ENCODE measurements at regions not wholly inside any gene's neighbourhood (a gene's known extent, or its start where the extent isn't known, plus 50 kb on each side); places are given as distances from the start of the nearest gene placed in this dataset.

DNA sequence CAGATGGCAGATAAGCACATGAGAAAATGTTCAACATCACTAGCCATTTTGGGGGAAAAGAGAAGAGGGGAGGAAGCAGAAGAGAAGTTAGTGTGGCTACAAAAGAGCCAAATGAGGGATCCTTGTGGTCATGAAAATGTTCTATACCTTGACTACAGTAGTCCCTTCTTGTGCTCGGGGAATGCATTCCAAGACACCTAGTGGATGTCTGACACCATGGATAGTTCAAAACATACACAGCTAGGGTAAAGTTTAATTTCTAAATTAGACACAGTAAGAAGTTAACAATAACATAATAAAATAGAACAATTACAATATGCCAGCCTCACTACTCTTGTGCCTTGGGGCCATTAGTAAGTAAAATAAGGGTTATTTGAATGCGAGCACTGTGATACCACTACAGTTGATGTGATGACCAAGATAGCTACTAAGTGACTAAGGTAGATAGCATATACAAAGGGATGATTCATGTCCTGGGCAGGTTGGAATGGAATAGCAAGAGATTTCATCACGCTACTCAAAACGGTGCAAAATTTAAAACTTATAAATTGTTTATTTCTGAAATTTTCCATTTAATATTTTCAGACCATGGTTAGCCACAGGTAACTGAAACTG lies 344.1 kb downstream of the NR2F1-AS1 start:
- TF ChIP-seq, protein P1, sequence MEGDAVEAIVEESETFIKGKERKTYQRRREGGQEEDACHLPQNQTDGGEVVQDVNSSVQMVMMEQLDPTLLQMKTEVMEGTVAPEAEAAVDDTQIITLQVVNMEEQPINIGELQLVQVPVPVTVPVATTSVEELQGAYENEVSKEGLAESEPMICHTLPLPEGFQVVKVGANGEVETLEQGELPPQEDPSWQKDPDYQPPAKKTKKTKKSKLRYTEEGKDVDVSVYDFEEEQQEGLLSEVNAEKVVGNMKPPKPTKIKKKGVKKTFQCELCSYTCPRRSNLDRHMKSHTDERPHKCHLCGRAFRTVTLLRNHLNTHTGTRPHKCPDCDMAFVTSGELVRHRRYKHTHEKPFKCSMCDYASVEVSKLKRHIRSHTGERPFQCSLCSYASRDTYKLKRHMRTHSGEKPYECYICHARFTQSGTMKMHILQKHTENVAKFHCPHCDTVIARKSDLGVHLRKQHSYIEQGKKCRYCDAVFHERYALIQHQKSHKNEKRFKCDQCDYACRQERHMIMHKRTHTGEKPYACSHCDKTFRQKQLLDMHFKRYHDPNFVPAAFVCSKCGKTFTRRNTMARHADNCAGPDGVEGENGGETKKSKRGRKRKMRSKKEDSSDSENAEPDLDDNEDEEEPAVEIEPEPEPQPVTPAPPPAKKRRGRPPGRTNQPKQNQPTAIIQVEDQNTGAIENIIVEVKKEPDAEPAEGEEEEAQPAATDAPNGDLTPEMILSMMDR (IDR thresholded peaks at IDR 0.05) = no peak
- no peak for TF ChIP-seq ZFX (IDR thresholded peaks at IDR 0.05; ENCODE audit: borderline replicate concordance)
